NCI-H748 (cell line): ENCODE measurements at regions not wholly inside any gene's neighbourhood (a gene's known extent, or its start where the extent isn't known, plus 50 kb on each side); places are given as distances from the start of the nearest gene placed in this dataset.
A peak's percentile ranks its signal among the peaks of the same experiment; 100 is the strongest.
"Not testable (repeated sequence)": the region's sequence is repeated elsewhere in the genome, so short reads cannot be mapped to it uniquely, and the experiment has no call there.

Experiments used
- DNase-seq: peaks from one replicate; lab custom pipeline; 2025; ENCODE audit not compliant: unreplicated experiment; lab: John Stamatoyannopoulos, UW

DNA sequence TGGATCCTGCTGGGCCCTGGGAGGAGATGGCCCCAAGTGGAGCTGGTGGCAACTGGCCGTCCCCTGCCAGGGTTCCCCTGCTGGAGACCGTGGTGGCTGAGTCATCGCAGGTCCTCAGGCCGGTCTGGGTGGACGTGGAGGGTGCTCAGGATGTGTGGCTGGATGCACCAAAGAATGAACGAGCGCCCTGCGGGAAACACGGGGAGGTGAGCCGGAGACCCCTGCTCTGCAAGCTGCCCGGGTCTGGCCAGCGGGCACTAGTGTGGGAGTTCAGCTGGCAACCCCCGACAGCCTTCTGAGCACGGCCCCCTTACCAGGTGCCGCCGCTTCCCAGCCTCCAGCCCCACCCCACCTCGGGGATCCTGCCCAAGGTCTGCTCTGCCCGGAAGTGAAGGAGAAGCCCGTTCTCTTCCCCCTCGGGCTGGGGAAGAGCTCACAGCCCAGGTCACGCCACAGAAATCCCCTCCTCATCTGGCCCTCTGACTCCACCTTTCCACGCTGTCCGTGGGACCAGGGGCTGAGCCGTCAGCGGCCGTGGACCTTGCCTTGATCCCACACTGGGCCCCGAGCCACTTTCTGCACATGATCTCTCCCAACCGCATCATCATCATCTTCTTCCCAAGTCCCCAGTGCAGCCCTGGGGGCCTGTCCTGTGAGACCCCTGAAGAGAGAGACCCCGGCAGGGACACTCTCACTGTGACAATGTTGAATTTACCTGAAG, 165.5 kb downstream of the KIF26A start:
- DNase-seq: no peak

- no peak for DNase-seq
Measured at GRCh38 chr14:104304451-104305351, 166.3 kb downstream of the KIF26A start.

- DNase-seq: no peak
Measured at GRCh38 chr14:104305511-104306449, 167.4 kb downstream of the KIF26A start.

DNA sequence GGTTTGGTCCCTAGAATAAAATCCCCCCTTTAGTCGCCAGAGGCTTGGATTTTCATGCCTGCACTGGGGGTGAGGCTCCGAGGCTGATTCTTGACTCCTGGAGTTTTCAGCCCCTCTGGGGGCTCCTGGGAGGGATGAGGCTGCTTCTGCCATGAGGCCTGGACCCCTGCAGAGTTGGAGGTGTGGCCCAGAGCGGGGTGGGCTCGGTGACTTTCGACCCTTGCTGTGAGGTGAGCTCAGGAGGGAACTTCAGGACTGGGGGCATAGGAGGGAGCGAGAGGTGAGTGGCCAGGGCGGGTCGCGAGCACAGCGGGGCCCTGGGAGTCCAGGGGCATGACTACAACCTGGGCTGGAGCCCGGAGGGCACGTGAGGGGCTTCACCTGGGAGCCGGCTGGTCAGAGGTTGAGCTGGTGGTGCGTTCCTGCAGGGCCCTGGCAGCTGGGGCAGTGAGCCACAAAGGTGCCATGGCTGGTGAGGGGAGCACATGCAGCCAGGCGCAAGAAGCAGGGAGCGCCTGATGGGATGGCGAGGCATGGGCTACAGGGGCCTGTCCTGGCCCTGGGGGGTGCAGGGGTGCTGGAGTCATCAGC, 168.2 kb downstream of the KIF26A start:
- no peak for DNase-seq

- no peak for DNase-seq
Measured at GRCh38 chr14:104307246-104307626, 168.8 kb downstream of the KIF26A start.

DNA sequence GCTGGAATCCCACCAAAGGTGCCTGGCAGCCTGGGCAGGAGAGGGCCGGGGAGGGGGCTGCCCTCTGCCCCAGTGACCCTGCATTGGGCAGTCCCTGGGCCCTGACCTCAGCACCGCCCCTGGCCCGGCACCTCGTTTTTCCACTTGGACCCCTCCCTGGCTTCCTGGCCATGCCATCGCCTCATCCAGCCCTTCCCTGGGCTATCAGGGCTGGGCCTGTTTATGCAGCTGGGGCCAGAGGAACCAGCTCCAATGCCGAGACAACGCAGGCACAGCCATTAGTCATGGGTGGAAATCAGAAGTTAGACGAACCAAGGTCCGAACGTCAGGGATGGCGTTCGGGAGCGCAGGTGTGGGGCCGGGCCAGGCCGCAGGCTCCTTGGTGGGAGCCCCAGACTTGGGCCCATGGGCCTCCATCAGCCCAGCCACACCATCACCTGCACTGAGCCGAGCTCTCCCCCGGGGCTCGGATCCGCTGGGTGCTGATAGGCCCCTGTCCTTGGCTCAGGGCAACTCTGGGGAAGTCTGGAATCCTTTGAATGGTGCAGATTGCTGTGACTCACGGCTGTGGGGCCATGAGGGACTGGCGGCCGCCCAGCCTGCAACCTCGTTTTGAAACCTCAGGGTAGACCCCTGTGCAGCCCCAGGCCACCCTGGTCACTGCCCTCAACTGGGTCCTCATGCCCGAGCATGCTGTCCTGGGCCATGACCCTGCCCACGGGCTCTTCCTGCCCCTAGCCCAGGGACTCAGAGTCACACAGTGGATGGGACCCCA, 169.4 kb downstream of the KIF26A start:
- no peak for DNase-seq

GRCh38 chr14:104308534-104308933, 170.1 kb downstream of the KIF26A start:
- not testable (repeated sequence) for DNase-seq

DNA sequence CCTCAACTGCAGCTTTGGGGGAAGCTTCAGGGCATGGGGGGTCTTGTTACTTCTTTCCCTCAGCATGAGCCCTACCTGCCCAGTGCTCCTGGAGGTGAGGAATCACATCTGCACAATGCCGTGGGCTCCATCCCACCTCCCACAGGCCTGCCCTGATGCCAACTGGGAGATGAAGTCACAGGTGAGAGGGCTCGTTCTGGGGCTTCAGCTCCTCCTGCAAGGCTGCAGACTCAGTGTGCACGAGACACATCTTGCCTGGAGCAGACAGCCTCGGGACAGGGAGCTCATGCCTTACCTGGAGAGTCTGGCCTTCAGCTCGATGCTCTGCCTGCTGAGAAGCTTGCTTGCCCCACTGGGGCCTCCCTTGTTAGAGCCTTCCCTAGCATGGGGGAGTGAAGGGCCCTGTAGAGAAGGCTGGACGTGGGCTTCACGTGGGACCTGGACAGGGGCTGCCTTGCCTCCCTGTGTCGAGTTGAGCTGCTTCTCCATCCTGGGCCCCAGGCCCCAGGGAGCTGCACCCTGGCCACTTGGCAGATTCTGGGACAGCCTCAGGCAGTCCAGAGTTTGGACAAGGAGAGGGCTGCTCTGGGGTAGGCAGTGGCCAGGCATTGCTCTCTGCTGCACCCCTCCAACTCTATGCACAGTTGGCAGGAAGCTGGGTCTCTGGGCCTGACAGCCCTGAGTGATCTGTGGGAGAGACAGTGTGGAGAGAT, 171.4 kb downstream of the KIF26A start:
- DNase-seq: no peak

DNA sequence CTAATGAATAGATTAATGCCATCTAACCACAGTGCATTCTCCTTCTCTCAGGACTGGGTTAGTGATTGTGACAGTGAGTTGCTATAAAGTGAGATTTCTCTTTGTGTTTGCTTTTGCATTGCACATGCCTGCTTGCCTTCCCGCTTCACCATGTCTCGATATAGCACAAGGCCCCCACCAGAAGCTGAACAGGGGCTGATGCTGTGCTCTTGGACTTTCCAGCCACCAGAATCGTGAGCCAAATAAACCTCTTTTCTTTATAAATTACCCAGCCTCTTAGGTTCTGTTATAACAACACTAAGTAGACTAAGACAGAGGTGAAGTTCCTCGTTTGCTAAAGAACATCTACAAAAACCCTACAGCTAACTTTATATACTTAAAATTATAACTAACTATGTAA, 173.0 kb downstream of the KIF26A start:
- no peak for DNase-seq

DNA sequence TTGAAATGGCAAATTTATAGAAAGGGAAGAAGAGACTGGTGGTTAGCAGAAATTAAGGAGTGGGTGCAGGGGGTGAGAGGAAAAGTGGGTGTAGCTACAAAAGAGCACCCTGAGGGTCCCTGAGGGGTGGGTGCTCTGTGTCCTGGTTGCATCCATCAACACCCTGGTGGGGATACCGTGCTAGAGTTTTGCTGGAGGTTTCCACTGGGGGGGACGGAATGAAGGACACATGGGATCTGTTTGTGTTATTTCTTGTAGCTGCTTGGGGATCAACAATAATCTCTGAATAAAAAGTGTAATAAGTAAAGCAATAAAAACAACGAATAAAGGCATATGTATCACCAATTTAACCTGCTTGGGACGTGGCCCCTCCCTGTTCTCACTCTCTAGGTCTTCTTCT, 175.3 kb downstream of the KIF26A start:
- no peak for DNase-seq

- no peak for DNase-seq
Measured at GRCh38 chr14:104314251-104314941, 176.0 kb downstream of the KIF26A start.

DNA sequence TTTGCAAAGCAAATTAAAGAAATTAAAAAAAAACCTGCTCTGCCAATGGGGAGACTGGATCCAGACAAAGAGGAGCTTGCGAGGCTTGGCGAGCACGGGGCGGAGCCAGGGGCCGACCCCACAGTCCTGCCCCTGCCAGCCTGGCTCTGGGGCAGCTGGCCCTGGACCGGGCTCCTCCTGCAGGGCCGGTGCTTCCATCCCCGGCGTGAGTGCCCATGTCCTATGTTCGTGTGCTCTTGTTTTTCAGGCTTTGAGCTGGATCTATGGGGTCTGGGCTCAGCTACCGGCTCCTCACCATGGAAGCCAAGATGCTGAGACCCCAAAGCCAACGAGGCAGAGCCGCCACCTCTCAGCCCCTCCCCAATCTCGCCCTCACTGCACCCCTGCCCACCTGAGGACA, 176.8 kb downstream of the KIF26A start:
- DNase-seq: no peak

GRCh38 chr14:104315625-104316024, 177.2 kb downstream of the KIF26A start:
- DNase-seq: no peak

DNA sequence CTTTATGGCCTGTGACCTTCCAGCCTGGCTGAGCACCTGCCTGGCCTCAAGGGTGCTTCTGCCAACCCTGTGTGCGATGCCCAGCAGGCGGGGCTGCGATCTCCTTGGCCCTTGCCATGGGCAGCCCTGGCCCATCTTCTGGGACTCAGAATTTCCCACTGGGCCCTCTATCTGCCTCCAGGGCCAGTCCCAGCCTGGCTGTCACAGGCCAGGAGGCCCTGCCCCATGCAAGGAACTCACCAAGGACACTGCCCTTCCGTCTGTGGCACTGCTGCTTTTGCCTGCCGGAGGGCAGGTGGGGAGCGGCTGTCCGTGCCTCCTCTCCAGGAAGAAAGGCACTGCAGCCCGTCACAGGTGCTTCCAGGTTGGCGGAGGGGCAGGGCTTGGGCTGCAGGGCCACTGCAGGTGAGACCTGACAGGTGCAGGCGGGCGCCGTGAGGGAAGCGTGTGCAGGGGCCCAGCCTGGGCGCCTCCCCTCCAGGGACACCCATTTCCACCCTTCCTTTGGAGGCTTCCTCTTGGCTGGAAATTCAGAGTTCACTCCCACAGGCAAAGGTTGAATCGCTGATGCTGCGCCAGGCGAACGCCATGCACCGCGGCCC, 177.8 kb downstream of the KIF26A start:
- DNase-seq: peak; percentile 42

- no peak for DNase-seq
Measured at GRCh38 chr14:104316723-104317491, 178.5 kb downstream of the KIF26A start.

DNA sequence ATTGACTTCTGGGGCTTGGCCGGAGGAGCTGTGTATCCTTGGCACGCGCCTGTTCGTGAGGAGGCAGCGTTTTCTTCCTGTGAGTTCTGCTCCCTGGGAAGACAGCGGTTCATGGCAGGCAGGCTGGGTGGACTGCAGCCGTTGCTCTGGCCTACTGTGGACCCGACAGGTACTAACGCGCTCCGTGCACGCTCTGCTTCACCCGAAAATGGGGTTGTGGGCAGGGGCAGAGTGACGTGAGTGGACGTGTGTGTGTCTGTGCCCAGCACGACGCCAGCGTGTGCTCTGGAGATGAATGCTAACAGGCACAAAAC, 179.1 kb downstream of the KIF26A start:
- no peak for DNase-seq

DNA sequence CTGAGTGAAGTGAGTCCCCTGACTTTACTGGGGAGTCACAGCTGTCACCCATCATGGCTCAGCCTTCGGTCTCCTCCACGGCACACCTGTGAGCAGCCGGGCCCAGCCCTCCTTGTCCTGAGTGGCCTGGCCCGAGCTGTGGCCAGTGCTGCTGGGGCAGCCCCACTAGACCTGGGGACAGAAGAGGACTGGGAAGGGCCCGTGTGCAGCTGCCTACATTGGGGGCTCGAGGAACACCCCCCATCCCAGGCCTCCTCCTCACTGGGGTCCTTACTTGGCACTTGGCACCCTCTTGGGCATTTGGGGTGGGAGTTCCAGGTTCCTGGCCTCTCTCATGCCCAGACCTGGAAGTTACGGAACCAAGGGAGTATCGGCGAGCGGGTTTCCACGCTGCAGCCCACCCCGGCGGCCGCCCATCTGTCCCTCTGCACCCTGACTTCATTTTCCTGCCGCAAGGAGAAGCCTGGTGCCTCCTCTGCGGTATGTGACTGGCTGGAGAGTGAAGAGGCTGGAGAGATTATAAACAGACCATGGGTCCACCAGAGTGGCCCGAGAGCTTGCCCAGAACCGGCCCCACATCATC, 179.7 kb downstream of the KIF26A start:
- DNase-seq: no peak
